ENCODE measurements at regions not wholly inside any gene's neighbourhood (a gene's known extent, or its start where the extent isn't known, plus 50 kb on each side); places are given as distances from the start of the nearest gene placed in this dataset.
A peak's percentile ranks its signal among the peaks of the same experiment; 100 is the strongest.

GRCh38 chr5:74309050-74309449 lies 331.5 kb downstream of the ENC1 start:
- DNase-seq: no peak

GRCh38 chr5:74306845-74307244 lies 333.7 kb downstream of the ENC1 start:
- DNase-seq: no peak

DNA sequence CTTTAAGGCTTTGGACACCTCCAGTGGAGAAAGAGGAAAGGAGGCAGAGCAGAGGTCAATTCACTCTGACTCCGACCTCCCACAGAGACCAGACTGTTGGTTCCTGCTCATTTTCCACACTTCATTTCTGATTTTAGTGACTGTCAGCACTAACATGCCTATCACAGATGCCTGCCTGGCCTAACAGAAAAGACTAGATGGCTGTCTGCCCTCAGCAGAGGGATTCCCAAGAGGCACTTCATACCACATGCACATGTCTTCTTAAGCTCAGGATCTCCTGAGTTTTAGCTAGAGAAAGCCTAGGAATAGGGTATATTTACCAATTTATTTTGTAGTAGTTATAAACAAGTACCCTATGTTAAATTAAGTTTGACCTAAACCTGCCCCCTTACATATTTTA lies 336.0 kb downstream of the ENC1 start:
- DNase-seq: no peak

DNA sequence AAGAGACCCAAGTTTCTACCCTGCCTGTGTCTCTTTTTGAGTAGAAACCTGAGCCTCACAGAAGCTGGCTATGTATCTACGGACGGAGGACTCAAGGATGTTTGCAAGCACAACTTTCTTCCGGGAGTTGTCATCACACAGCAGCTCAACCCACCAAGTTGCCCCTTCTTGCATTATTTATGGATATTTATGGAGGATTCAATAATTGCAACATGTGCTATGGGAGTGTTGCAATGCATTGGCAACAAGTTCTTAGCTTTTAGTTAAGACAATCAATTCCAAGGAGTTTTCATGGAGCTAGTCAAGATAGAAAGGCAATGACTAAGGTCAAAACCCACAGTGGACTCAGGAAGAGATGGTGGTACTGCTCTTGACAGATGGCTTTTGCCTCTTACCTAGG lies 336.9 kb downstream of the ENC1 start:
- DNase-seq: no peak

GRCh38 chr5:74301576-74301975 lies 339.0 kb downstream of the ENC1 start:
- DNase-seq: no peak

GRCh38 chr5:74300808-74301389 lies 339.6 kb downstream of the ENC1 start:
- no peak for DNase-seq

- no peak for DNase-seq
These were observed 340.7 kb downstream of the ENC1 start for GRCh38 chr5:74299833-74300232.

- no peak for DNase-seq
These were observed 343.7 kb downstream of the ENC1 start for GRCh38 chr5:74296685-74297408.

DNA sequence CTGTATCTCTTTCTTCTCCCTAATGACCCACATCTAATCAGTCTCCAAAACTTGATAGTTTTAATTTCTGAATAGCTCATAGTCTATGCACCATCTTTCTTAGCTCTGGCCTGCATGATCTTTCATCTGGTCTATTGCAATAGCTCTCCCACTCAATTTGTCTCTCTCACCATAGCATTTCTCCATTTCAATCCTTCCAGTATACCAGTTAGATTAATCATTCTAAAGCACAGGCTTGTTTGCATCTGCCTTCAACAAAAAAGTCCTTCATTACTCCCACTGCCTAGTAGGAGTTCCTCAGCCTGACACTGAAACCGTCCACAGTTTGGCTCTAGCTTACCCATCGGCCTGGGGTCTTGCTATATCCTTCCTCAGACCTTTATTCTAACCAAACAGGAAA lies 344.9 kb downstream of the ENC1 start:
- DNase-seq: no peak

GRCh38 chr5:74295141-74295540 lies 345.4 kb downstream of the ENC1 start:
- DNase-seq: no peak

DNA sequence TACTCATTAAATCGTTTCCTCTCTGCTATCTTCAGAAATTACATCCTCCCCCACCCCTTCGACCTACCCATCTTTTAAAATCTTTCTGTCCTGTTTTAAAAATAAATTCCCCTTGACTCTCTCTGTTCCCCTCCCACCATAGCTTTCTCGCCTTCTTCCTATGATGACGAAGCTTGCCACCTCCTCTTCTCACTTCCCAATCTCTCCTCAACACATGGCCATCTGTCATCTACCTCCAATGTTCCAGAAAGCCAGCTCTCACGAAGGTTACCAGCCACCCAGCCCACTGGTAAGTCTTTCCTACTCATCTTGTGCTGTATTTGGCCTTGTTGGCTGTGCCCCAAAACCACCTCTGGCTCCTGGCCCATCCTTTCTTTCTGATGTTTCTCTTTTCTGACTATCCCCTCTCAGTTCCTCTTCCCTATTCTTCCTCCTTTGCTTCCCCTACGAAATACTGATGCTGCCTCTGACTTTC lies 346.3 kb downstream of the ENC1 start:
- peak; percentile 92 for DNase-seq

- DNase-seq: no peak
These were observed 347.3 kb downstream of the ENC1 start for GRCh38 chr5:74293182-74293581.

DNA sequence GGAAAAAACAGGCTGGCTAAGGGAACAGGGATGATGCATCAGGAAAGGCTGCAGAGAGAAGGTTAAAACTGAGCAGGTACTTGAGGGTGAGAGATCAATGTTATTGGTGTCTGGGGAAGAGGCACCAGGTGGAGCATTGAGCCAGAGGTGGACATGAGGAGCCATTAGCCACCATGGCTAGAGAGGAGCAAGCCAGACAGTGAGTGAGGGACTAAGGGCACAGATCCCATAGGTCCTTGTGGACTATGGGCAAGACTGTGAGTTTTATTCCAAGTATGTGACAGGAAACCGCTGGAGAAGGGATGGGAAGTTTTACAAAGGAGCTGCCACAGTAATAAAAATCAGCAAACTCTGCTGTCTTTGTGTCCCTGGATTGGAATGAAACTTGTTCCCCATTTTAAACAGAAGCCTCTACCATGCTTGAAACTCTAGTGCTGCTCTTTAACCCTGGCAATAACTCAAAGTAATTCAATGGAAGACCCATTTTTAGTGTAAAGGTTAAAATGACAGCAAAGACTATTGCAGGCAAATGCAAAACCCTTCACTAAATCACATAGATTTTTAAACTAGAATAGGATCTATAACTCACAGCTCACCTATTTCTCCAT lies 349.8 kb downstream of the ENC1 start:
- no peak for DNase-seq

- DNase-seq: no peak
These were observed 350.8 kb downstream of the ENC1 start for GRCh38 chr5:74289691-74290090.

DNA sequence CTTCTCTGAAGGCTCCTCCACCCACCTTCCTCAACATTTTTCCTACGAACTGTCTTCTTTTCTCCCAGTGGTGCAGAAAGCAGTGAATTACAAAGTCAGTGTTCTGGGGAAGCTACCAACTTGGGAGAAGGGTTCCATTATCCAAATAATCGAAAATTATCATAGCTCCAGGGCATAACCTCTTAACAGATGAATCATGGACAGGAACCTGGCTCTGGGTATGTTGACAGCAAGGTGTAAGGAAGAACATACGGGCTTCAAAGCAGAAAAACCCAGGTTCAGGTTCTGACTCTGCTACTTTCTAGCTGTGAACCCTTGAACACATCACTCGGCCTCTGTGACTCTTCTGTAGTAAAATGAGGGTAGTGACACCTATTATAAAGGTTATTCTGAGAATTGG lies 351.3 kb downstream of the ENC1 start:
- no peak for DNase-seq

DNA sequence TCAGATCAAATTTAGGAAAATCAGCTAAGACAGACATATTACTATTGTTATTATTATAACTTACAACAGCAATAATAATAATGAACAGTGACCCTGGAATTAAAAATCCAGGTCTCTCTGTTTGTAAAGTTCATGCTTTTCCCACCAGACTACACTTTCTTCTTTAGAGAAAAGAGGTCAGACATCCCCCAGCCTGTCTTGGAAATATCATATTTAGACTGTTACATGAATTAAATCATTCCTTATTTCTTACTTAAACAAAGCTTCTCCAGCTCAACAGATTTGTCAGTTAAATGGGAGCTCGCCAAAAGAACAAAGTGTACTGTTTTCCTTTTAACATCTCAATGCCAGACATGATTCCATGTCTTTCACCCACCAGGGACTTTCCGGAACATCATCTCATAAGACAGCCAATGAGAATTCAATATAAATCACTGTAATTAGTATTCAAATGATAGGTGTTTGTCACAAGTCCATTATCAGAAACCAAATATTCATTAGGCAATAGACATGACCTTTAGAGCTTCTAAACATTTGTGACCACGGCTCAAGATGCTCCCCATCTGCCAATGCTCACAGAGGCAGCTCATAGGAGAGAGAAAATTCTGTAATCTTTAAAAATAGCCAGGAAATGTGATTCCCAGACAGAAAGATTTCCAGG lies 351.9 kb downstream of the ENC1 start:
- no peak for DNase-seq

GRCh38 chr5:74288038-74288437 lies 352.5 kb downstream of the ENC1 start:
- no peak for DNase-seq

DNA sequence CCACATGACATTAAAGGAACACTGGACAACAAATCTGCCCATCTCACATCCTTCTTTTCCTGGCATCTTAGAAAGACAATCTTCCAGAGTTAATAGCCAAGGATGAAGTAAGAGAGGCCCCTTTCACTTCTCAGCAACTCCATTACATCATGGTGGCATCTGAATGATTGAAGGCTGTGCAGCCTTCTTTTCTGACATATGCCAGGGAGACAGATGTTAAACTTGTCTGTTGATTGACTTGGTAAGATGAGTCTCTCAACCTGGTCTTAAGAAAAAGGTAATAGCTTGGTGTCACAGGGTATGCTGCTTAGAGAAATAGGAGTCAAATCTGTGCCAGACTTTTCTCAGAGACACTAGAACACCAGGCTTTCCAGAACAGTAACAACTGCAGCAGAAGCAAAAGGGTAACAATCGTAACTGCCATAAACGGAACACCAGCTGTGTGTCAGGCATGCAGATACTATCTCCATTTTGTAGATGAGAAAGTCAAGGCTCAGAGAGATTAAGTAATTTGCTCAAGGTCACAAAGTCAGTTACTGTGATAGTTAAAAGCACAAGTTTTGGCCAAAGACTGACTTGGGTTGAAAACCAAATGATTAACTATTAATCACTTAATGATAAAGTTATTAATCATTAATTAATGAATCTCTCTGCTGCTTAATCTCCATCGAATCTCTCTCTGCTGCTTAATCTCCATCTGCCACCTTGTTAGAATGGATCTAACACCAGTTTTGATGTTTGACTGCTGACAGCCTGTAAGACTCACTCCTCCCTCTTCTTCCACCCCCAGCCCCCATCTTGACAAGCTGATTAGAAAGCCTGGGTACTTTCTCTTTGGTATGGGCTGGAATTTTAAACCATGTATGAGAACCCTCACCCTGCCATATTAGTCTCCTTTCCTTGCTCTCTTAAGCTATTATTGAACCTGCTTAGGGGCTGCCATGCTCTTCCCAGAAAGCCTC lies 353.5 kb downstream of the ENC1 start:
- DNase-seq: no peak

- DNase-seq: no peak
These were observed 354.8 kb downstream of the ENC1 start for GRCh38 chr5:74285675-74286280.

DNA sequence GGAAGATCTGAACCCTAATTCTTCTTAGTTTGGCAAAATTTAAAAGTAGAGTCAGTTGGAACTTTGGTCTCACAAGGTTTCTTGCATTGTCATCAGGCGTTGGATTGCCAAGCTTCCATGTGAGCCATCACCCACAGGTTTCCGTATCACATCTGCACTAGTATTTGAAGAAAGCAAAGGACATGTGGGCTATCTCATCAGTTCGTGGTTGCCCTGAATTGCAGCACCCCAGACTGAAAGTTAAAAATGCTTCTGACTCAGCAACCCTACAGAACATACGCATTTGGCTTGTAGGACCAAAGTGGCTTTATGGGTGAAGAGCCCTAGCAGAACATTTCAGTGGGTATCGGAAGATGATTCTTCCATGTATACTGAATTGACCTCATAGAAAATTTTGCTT lies 358.0 kb downstream of the ENC1 start:
- peak; percentile 82 for DNase-seq

DNA sequence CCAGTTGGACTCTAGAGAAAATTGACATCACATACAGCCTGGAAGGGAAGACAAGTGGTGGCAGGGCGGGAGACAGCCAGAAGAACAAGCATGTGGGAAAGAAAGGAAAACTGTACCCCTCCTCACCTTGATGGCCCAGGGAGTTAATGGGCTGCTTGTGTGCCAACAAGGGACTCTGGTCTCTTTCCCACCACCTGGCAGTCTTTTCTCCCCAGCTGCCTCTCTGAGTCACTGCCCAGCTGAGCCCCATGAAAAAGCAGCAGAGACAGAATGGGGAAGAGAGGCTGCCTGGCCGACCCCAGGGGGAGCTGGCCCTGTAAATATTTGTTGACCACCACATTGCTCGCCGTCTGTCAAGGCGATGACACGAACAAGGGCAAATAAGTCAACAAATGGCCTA lies 359.4 kb downstream of the ENC1 start:
- peak; percentile 31 for DNase-seq

GRCh38 chr5:74280306-74280705 lies 360.2 kb downstream of the ENC1 start:
- DNase-seq: no peak
